Testis (tissue), 2 donors: ENCODE measurements at regions not wholly inside any gene's neighbourhood (a gene's known extent, or its start where the extent isn't known, plus 50 kb on each side); places are given as distances from the start of the nearest gene placed in this dataset.

Source experiments
- DNase-seq: peaks from one replicate; pipeline ENCODE4 v3.0.0-alpha.2; 2019
- H3K27ac ChIP-seq, 2 donors: fragments of 200-600 bp; sonication (generic); one replicate each; pipeline ENCODE4 v1.5.1; 2019
- H3K27me3 ChIP-seq: fragments of 200-600 bp; sonication (generic); one replicate; pipeline ENCODE4 v1.5.1; 2019
- H3K36me3 ChIP-seq: fragments of 200-600 bp; sonication (generic); one replicate; pipeline ENCODE4 v1.5.1; 2017; ENCODE audit warnings: low read depth; ENCODE audit errors: missing control alignments
- H3K4me1 ChIP-seq: fragments of 200-600 bp; sonication (generic); one replicate; pipeline ENCODE4 v1.5.1; 2019
- H3K4me3 ChIP-seq, 2 donors: fragments of 200-600 bp; sonication (generic); one replicate each; pipeline ENCODE4 v1.5.1; 2017 to 2019
- H3K9me3 ChIP-seq: fragments of 200-600 bp; sonication (generic); one replicate; pipeline ENCODE4 v1.5.1; 2017
- POLR2A ChIP-seq: fragments of 450-650 bp; IDR thresholded peaks from one replicate; pipeline ENCODE4 v1.6.1; 2017; ENCODE audit warnings: antibody characterized with exemption, mild to moderate bottlenecking, moderate library complexity
- WGBS, 2 donors: methylation state at CpG; one replicate each; pipeline ENCODE4 v1.1.5; 2018; 5-methylcytosine and 5-hydroxymethylcytosine counted together
- intact Hi-C: fragments of 100-400 bp; cut with DNase I; formaldehyde crosslinking; loops from one replicate; pipeline ENCODE4 v1.15.1; 2023; ENCODE audit warnings: low total_unique reads
- TF ChIP-seq, protein P1 (sequence below), 3 experiments: fragments of 450-650 bp in 2 of 3; fragments of 200-600 bp in 1 of 3; sonication (generic) in 1 of 3; IDR thresholded peaks; one replicate each; pipeline ENCODE4 v1.5.1; 2016 to 2019; ENCODE audit warnings: antibody characterized with exemption in 3 of 3, mild to moderate bottlenecking in 2 of 3, moderate library complexity in 1 of 3

DNA sequence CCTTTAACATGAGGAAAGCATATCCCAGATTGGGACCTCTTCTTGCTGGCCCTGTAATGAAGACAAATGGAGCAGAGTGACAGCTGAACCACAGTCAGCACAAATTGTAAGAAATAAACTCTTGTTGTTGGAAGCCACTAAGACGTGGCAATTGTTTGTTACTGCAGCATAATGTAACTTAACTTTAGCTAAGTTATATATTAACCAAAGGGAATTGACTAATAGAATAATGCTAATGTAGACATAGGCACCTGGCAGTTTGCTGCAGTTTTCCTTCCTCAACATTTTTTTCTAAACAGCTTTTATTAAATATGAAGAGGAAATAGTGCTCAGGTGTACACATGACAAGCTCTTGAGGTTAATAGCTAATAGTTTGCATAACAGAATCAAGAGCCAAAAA lies 300.7 kb upstream of the SLC30A5 start:
- no peak overlapping the region for H3K4me3 ChIP-seq
- intact Hi-C loops, result no loop called here
- no peak overlapping the region for H3K27ac ChIP-seq
- no peaks in the 10 kb centered on the region for H3K36me3 ChIP-seq
- H3K9me3 ChIP-seq, result no peaks in the 10 kb centered on the region
- 93 to 96% methylated on average over 1 of the region's 1 CpG for WGBS, 2 donors
- TF ChIP-seq, protein P1, sequence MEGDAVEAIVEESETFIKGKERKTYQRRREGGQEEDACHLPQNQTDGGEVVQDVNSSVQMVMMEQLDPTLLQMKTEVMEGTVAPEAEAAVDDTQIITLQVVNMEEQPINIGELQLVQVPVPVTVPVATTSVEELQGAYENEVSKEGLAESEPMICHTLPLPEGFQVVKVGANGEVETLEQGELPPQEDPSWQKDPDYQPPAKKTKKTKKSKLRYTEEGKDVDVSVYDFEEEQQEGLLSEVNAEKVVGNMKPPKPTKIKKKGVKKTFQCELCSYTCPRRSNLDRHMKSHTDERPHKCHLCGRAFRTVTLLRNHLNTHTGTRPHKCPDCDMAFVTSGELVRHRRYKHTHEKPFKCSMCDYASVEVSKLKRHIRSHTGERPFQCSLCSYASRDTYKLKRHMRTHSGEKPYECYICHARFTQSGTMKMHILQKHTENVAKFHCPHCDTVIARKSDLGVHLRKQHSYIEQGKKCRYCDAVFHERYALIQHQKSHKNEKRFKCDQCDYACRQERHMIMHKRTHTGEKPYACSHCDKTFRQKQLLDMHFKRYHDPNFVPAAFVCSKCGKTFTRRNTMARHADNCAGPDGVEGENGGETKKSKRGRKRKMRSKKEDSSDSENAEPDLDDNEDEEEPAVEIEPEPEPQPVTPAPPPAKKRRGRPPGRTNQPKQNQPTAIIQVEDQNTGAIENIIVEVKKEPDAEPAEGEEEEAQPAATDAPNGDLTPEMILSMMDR (IDR thresholded peaks at IDR 0.05), result no peak
- no peak for TF ChIP-seq POLR2A
- DNase-seq, result no peak
- H3K27me3 ChIP-seq, result no peaks in the 10 kb centered on the region
- no peaks in the 10 kb centered on the region for H3K4me1 ChIP-seq

DNA sequence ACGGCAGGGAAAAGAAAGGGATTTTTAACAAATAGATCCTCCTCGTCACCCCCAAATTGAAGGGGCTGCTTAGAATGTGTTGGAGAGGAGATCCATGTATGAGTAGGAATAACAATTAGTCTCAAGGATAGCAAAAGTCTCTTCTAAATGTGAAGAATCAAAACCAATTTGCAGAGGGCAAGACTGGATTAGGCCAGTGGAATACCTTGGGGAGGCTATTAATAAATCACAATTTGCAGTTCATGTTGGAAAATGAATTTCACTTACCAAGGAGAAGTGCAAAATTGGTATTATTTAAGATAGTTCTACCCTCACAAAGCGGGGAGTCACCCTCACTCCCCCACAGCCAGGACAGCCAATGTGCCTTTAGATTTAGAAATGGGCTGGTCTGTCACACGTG lies 299.8 kb upstream of the SLC30A5 start:
- Histone ChIP-seq H3K9me3 (no peaks in the 10 kb centered on the region), H3K27ac (no peak overlapping the region), H3K4me3 (no peak overlapping the region), H3K27me3 (no peaks in the 10 kb centered on the region), H3K36me3 (no peaks in the 10 kb centered on the region), H3K4me1 (no peaks in the 10 kb centered on the region)
- WGBS, 2 donors, result 72 to 74% methylated on average over 4 of the region's 4 CpGs
- TF ChIP-seq POLR2A, result no peak
- TF ChIP-seq, protein P1 (IDR thresholded peaks at IDR 0.05), result no peak
- DNase-seq, result no peak
- intact Hi-C loops, result no loop called here

DNA sequence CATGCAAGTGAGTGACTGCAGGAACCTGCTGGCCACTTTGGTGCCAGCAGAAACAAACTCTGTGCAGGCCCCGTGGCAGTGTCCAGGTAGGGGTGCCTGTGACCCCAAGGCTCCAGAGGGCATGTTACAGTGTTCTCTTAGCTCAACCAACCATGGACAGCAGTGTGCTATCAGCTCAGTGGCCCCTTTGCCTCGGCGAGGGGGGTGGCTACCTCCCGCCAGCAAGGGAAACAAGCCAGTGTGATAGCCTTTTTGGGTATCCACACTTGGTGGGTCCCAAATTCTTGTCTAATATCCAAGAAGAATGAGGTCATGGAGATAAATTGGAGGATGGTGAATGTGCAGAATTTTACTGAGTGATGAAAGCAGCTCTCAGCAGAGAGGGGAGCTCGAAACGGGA lies 298.6 kb upstream of the SLC30A5 start:
- H3K4me3 ChIP-seq, result no peak overlapping the region
- no peak overlapping the region for H3K27ac ChIP-seq
- no peak for DNase-seq
- H3K36me3 ChIP-seq, result no peaks in the 10 kb centered on the region
- 66 to 68% methylated on average over 5 to 6 of the region's 6 CpGs for WGBS, 2 donors
- no peaks in the 10 kb centered on the region for H3K9me3 ChIP-seq
- no peak for TF ChIP-seq POLR2A
- TF ChIP-seq, protein P1 (IDR thresholded peaks at IDR 0.05), result no peak
- H3K4me1 ChIP-seq, result no peaks in the 10 kb centered on the region
- intact Hi-C loops, result no loop called here
- no peaks in the 10 kb centered on the region for H3K27me3 ChIP-seq

DNA sequence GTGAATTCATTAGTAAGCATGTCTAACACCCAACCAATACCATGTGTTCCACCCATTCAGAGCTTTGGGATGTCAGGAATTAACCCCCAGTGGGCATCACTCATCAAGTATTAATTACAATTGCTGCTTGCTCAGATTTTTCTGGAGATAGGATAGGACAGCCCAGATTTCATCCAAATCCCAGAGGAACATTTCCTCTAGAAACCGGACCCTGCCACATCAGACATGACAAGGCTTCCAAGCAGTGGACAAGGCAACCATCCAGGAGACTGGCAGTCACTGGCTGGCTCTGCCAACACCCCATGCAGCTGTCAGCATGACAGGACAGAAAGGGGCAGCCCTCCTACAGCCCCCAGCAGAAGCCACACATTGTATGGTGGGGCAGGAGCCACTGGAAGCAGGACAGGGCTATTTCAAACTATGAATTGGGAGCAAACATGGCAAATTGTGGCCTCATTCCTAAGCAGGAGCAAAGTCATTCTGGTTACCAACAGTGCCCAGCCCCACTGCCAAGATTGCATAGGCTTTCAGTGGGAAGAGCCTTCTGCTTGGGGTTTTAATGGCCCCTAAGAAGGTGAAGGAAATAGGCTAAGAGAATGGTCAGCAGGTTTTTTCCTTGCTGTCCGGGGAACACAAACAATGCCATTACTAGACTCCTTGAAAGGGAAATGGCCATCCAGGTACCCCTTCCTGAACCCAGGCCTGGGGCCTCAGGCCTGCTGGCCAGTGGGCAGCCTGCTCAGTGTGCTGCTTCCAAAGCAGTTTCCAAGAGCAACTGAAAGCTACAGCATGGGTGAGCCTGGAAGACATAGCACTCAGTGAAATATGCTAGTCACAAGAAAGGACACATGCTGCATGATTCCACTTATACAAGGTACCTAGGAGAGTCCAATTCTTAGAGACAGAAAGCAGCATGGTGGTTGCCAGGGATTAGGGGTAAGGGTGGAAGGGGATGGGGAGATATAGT lies 294.7 kb upstream of the SLC30A5 start:
- Histone ChIP-seq H3K36me3 (no peaks in the 10 kb centered on the region), H3K27me3 (no peaks in the 10 kb centered on the region), H3K4me3 (no peak overlapping the region), H3K27ac (no peak overlapping the region), H3K9me3 (no peaks in the 10 kb centered on the region), H3K4me1 (no peaks in the 10 kb centered on the region)
- no peak for DNase-seq
- 98 to 100% methylated on average over 2 of the region's 2 CpGs for WGBS, 2 donors
- TF ChIP-seq POLR2A, result no peak
- TF ChIP-seq, protein P1 (IDR thresholded peaks at IDR 0.05), result no peak
- intact Hi-C loops, result no loop called here

DNA sequence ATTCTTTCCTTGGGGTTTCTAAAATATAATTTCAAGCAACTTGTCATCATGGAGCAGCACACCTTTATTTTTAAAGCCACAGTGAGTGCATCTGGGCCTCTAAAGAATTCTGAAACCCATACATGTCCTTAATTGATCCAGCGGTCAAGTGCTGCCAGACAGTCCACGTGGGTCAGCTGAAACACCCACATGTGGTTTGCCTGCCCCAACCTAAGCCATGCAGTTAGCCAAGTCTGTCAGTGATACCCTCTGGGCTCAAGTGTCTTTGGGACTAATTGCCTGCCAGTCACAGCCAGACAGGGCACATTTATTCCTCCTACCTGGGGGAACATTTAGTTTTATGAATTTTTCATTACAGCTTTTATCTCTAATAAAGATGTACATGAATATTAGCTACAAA lies 291.4 kb upstream of the SLC30A5 start:
- Histone ChIP-seq H3K27me3 (no peaks in the 10 kb centered on the region), H3K4me3 (no peak overlapping the region), H3K9me3 (no peaks in the 10 kb centered on the region), H3K36me3 (no peaks in the 10 kb centered on the region), H3K4me1 (no peaks in the 10 kb centered on the region), H3K27ac (no peak overlapping the region)
- DNase-seq, result no peak
- intact Hi-C loops, result no loop called here
- TF ChIP-seq POLR2A, result no peak
- TF ChIP-seq, protein P1 (IDR thresholded peaks at IDR 0.05), result no peak
- WGBS, 2 donors, result 84 to 88% methylated on average over 2 of the region's 2 CpGs
